HG02938 (cell line): ENCODE measurements at regions not wholly inside any gene's neighbourhood (a gene's known extent, or its start where the extent isn't known, plus 50 kb on each side); places are given as distances from the start of the nearest gene placed in this dataset.
A peak's percentile ranks its signal among the peaks of the same experiment; 100 is the strongest.
"Not testable (repeated sequence)": the region's sequence is repeated elsewhere in the genome, so short reads cannot be mapped to it uniquely, and the experiment has no call there.

Experiments
- ATAC-seq: cut with Tn5 transposase; IDR thresholded peaks from one replicate; pipeline ENCODE4 v1.9.1; 2021; ENCODE audit warnings: mild to moderate bottlenecking, moderate library complexity; ENCODE audit not compliant: unreplicated experiment

DNA sequence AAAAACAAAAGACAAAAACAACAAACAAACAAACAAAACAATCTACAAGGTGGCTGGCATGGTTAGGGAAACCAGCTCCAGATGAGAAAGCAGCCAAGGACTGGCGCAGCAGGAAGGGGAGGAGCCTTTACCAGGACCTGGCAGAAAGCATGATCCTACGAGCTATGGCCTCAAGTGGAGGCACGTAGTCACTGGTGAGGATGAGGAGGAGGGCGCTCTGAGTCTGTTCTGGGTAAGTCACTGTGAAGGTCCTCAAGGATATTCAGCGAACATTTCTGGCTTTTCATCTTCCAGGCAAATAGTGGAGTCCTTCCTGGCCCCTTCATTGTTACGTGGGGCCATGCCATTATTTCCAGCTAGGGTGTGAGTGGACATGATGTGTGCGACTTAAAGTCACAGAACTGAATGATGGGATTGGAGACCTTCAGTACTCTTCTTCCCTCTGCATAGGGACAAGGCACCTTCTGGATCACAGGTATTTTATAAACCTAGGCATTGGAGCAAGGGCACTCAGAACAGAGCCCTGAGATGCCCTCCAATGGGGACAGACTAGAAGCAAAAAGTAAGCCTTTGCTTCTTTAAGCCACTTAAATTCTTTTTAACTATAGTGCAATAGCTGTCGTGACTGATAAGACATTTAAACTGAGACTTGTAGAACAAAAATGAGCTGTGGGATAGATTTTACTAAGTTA, 771.3 kb downstream of the RAB28 start:
- ATAC-seq: no peak

DNA sequence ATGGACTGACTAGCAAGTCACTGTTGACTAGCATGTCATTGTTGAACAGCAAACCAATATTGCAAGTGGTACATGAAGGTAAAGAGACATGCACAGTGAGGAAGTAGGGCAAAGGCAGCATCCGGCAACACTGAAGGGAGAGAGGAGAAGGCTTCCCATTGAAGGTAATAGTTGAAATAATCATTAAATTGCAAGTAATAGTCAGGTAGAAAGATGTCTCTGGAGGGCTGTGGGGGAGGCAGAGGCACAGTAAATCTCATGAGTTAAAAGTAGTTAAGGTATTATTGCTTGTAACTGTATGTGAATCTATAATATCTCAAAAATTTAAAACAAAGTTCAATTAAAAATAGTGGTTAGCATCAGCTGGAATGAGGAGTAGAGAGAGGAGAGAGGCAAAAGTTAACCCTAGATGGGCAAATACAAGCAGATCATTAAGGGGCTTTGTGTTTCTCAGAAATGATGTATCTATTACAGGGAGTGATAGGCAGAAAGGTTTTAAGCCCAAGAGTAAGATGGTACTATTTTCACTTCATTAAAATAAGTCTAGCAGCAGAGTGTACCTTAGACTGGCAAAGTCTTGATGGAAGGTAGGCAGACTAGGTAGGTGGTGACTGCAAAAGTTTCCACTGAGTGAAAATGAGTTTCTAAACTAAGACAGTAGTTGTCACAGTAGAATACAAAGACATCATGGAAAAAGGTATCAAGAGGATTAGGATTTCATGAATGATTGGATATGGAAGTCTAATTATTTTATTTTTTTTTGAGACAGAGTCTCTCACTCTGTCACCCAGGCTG, 776.6 kb downstream of the RAB28 start:
- ATAC-seq: no peak

DNA sequence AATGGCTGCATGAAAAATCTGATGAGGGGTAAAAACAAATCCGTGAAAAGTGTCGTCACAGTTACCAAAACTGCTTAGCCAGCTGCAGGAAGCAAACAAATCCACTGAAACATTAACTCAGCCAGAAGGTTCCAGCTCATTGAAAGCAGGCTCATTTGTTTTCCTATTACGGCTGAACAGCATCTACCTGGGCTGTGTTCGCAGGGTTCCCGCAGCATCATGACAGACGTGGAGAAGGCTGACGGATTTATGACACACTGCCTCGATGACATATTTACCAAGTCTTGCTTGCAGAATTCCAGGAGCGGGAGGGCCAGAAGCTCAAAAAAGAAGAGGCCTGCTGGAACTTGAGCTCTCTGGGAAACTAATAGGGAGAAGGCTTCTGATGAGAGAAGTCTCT, 781.1 kb downstream of the RAB28 start:
- no peak for ATAC-seq

DNA sequence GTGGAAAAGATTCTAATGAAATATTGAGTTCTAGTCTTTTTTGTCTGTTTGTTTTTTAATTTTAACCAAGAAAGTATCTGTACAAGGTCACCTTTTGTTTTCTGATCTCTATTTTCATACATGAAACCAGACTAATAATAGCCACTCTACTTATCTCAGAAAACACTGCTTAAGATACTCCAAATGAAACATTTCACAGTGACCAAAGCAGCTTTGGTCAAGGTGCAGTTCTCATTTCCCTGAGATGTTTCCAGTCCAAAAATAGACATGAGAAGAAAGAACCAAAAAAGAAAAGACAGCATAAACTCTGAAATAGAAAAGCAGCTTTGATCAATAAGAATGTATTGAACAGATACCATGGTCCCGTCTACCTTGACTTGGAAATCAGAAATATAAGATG, 782.8 kb downstream of the RAB28 start:
- peak; percentile 58 for ATAC-seq

DNA sequence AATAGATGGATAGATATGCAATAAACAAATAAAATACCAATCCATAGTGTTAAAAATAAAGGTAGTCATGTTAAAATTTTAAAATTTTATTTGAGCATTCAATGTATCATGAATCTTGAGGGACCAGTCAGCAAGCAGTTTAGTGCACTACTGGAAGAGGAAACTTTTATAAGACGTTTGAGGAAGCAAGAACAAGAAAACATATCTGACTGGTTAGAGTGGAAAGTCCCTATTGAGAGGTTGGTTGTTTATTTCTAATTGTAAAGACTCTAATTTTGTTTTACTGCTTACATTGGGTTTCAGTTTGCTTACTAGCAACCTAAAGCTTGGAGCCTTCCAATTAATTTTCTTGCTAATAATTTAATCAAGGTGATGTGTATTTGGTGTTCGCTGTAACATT, 786.2 kb downstream of the RAB28 start:
- peak; percentile 63 for ATAC-seq

DNA sequence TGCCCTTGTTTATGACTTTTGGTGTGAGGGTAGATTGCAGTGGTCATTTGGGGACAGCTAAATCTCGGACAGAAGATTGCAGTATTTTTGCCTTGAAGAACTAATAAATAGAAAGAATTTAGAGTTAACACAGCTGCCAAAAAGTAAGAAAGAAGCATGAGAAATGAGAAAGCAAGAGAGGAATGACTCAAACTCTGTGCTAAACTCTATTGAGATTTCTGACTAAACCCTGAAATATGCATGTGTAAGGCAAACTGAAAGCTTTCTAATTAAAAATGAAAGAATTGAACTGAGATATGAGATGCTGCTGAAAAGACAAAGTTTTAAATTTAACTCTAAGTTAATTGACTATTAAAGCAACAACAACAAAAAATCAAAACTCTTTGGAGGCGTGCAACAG, 791.3 kb downstream of the RAB28 start:
- no peak for ATAC-seq

DNA sequence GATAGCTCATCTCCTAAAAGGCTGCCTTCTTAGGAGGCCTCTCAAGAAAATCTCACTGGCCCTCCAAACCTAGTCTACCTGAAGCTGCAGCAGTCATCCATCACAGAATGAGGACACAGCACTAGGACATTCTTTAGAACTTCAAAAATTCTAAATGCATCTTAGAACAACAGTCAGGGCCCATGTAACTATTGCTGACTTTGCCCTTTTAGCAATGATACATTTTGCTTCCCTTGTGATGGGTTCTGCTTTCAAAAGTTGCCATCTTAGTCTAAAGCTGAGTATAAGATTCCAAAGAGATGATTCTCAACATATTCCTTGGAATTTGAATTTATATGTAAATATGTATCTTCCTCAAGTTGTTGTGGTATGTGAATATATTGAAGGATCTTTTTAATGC, 793.0 kb downstream of the RAB28 start:
- no peak for ATAC-seq

DNA sequence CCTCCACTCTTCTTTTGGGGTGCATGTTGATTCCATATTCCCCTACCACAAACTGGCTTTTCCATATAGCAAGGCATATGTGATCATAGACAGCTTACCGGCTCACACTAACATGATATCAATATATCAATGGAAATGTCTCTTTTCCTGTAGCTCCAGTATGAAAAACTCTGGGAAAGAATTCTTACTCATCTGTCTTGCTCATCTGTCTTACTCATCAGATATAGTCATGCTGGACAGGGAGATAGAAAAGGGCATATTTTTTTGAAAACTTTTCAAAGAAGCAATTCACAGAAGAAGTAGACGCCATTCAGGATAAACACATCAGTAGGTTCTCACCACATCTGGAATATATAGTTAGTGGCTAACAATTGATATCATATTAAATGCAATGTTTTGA, 794.7 kb downstream of the RAB28 start:
- ATAC-seq: no peak

DNA sequence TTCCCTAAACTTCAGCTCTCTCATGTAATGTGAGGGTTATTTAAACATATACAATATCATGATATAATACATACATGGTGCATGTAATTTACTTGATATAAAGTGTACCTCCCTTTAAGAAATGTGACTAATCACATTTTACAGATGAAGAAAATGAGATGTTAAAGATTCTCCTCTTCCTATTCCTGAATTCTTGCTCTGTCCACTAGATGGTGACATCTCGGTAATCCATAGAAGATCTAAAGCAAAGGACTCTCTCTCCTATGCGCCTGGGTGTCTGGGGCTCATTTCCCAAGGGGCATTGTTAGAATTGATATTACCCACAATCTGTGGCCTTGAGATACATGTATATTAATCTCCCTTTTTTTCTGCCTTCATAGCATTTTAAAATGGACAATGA, 804.9 kb downstream of the RAB28 start:
- ATAC-seq: no peak

DNA sequence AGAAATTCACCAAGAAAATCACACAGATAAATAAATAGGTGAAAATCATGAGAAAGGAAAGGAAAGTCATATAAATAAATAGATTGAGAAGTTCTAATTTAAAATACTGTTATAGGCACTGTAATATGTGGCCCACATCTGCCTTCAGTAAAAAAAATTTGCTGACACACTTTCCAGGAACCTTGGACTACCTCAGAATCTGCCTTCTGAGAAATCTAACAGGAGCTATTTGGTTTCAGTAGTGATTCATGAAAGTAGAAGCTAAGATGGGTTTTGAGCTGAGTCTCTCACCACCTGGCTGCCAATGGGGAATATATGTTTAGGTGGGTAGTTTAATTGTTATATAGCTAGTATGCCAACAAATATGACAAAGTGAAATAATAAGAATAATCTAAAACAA, 810.0 kb downstream of the RAB28 start:
- no peak for ATAC-seq

DNA sequence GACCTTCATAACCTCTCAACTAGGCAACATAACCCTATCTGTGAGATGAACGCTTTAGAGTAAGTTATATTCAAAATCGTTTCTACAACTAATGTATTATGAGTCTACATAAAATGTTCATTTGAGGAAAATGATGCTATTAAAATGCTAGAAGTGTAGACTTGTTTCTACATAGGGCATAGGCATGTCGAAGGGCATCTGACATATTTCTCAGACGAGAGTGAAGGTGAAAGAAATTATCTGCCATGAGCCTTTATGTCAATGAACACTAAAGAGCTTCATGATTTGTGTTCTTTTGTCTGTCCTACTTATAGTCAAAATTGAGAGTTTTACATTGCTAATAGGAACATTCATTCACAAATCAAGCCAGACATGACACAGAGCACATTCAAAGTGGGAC, 811.8 kb downstream of the RAB28 start:
- ATAC-seq: no peak

DNA sequence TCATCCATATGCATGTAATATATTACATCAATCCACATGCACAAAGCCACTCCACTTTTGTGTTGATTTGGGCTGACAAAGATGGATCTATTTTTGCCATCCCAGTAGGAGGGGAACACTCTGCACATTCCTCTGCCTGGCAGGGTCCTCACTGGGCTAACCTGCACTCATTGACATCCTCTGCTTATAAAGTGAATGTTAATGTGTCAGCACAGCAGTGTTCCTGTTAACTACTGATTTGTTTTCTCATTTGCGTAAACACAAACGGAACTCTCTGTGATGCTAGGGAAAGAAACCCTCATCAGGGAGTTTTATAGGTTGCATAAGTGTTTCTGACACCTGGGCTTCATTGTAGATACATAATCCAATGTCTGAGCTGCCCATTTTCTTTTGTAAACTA, 826.0 kb downstream of the RAB28 start:
- no peak for ATAC-seq

DNA sequence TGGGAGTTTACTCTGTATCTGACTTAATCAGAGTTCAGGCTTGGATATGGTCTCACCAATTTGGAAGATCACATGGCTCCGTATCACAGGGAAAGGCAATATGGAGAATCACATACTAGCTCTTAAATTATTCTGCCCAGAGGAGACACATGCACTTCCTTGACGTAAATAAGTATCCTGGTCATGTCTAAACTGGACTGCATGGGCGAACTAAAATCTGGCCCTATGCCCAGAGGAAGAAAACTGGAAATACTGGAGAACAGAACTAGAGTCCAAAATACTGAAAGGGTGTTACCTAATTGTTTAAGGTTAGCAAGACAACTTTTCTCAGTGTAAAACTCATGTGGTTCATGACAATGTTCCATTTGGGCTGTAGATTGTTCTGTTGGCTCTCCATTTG, 832.3 kb downstream of the RAB28 start:
- ATAC-seq: no peak

DNA sequence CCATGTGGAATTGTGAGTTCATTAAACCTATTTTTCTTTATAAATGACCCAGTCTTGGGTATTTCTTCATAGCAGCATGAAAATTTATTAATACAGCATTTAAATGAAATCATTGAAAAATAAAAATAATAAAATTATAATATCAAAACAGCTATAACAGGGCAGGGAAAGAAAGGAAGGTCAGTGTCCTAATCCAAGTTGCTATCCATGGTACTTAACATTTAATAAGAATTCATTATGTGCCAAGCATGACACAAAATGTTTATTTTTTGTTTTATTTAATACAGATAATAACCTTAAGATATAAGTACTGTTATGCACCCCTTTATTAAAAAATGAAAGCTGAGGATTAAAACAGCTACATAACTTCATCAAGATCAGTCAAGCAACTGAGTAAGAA, 838.4 kb downstream of the RAB28 start:
- ATAC-seq: no peak

DNA sequence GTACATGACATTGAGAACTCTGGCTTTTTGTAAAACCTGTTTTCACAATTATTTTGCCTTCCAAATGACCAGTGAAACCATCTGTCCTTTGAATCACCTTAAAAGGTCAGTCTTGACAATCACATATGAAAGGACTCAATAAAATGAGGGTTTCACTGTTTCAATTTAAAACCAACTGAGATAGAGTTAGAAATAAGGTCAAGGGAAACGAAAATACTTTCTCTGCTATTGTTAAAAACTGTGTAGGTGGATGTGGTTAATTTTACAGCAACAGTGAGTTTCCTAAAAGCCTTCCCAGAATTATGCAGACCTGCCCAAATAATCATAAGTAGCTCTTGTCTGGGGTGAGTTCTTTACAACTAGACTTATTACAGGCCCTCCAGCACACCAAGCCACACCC, 839.9 kb downstream of the RAB28 start:
- ATAC-seq: no peak

DNA sequence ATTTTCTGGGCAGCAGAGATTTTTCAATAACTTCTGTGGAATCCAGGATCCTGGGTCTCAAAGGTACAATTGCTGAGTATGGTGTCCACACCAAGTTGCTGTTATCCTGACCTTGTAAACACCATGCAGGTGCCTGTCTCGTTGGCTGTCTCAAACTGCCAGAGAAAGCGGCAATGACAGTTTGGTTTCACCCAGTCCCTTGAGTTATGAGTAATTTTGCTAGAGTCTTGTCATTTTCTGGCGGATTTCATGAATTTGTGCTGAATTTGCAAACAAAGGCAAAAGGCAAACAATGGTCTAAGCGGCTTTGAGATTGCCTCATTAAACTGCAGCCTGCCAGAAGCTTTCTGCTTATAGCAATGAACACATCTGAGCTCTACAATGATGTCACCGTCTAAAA, 847.9 kb downstream of the RAB28 start:
- ATAC-seq: no peak

DNA sequence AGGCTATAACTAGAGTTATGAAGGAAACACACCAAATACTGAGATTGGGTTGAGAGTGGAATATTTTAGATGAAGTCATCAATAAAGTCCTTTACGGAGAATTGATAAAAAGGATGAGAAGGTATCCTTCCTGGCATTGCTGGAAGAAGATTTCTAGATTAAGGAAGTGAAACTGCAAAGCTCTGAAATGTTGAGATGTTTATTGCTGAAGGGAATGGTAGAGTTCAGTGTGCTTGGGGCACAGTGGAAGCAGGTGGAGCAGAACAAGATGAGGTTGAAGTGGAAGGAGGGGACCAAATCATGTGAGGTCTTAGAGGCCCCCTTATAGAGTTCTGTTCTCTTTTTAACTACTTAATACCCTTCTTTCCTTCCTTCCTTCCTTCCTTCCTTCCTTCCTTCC, 848.5 kb downstream of the RAB28 start:
- ATAC-seq: no peak

DNA sequence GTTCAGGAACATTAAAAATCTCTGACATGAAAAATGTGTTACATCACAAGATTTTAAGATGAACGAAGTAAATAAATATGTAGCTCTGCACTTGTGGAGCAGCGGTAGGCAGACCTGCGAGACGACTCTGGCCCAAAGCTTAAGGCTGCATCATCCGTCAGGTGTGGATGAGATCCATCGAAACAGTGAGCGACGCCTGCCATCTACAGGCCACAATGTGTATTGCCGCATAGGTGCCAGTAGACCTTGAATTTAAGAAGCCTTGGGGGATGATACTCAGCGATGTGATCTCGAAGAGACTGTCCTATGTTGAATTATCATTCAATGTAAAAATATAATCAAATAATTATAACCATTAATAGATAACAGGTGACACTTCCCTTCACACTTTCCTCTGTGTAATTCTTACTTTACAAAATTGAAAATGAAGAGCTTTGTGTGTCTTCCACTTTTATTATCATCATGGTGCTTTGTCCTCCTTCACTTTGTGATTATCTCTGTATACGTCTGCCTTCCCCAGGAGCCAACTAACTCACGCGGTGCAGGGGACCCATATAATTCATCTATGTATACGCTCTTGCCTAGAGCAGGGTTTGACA, 851.0 kb downstream of the RAB28 start:
- peak; percentile 97 for ATAC-seq

DNA sequence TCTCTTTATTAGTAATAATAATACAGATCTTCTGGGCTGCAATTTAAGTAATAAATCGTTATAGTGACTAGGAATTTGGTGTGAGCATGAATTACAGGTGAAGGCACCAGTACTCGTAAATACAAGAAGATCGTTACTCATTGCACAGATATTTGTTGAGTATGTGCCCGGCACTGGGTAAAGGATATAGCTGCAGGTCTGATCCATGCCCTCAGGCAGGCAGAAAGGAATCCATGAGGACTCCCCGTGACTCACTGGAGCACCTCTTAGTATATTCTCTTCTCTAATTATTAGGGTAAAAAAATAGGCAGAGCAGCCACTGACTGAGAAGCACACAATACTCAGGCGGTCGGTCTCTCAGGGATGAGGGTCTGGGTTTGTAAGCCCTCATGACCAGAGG, 868.3 kb downstream of the RAB28 start:
- no peak for ATAC-seq

DNA sequence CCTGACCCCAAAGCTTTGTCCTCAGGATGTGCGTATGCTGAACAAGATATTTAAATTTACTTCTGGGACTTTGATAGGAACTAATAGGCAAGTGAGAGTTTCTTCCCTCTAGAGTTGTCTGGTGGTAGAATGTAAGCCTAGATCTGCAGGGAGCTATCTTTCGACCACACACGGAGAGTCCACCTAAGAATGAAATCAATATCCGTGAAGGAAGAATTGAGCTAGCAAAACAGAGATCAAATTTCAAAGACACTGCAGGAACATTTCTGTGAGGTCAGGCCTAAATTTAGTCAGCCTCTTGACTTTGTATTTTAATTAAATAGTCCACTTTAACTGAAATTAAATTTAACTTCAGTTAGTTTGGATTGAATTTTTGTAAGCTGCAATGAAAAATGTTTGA, 871.3 kb downstream of the RAB28 start:
- no peak for ATAC-seq

DNA sequence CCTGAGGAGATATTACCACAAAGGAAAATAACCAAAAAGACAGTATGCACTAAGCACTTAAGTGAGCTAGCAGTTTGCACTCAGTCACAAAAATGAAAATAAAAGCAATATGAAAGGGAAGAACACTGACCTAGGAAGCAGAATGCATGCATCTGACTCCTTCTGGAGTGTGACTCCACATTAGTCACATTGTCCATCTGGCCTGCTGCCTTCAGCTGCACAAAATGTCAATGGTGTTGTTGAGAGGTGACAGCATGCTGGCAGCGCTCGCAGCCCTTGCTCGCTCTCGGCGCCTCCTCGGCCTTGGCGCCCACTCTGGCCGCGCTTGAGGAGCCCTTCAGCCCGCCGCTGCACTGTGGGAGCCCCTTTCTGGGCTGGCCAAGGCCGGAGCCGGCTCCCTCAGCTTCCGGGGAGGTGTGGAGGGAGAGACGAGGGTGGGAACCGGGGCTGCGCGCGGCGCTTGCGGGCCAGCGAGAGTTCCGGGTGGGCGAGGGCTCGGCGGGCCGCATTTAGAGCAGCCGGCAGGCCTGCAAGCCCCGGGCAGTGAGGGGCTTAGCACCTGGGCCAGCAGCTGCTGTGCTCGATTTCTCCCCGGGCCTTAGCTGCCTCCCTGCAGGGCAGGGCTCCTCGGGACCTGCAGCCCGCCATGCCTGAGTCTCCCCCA, 874.8 kb downstream of the RAB28 start:
- ATAC-seq: not testable (repeated sequence)

DNA sequence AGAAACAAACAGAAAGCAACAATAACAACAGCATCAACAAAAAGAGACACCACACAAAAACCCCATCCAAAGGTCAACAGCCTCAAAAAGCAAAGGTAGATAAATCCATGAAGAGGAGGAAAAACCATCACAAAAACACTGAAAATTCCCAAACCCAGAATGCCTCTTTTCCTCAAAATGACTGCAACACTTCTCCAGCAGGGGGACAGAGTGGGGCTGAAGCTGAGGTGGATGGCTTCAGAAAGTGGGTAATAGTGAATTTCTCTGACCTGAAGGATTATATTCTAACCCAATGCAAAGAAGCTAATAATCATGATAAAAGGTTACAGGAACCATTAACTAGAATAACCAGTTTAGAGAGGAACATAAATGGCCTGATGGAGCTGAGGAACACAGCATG, 888.2 kb downstream of the RAB28 start:
- ATAC-seq: no peak
